HepG2 (cell line): ENCODE measurements at regions not wholly inside any gene's neighbourhood (a gene's known extent, or its start where the extent isn't known, plus 50 kb on each side); places are given as distances from the start of the nearest gene placed in this dataset.

Source experiments
- ATAC-seq: fragments of 200-7000 bp; cut with Tn5 transposase; 3 replicates; pipeline ENCODE4 v1.9.1; 2020; ENCODE audit warnings: mild to moderate bottlenecking, moderate library complexity
- BruUV-seq: library from RNA; stranded (reverse); fragments of 400-500 nt; replicated peaks from 2 replicates; lab custom pipeline; 2021; lab: Mats Ljungman, UMichigan
- CTCF ChIA-PET: fragments of 300-600 bp; formaldehyde crosslinking; extraction: SDS; loops from one replicate; lab custom pipeline; 2021; ENCODE audit warnings: low total read pairs, inconsistent platforms, low intra/inter-chr PET ratio; lab: Yijun Ruan, JAX
- POLR2A ChIA-PET: fragments of 350-600 bp; sonication (Branson Sonifier 250); formaldehyde crosslinking; loops from one replicate; lab custom pipeline; 2020; ENCODE audit warnings: antibody characterized with exemption, inconsistent platforms; lab: Yijun Ruan, JAX
- DNase-seq: peaks from one replicate; pipeline ENCODE4 v3.0.0-alpha.2; 2015; ENCODE audit warnings: low spot score
- FAIRE-seq: peaks from 3 replicates; lab custom pipeline; 2011; peaks lifted over from hg19 to GRCh38; lab: Jason Lieb, UNC
- H2AFZ ChIP-seq: one replicate; pipeline ENCODE4 v1.6.1; 2011; ENCODE audit warnings: low read length, inconsistent platforms
- H3K27ac ChIP-seq: fragments of 300-600 bp; 3 replicates; pipeline ENCODE4 v1.8.0; 2011; ENCODE audit warnings: mixed run types, mild to moderate bottlenecking, mixed read lengths, low read length, inconsistent platforms; ENCODE audit not compliant: insufficient read depth; ENCODE audit errors: extremely low read length
- H3K27me3 ChIP-seq, 2 experiments: fragments of 200-600 bp in 1 of 2; 2 replicates in 1 of 2; 3 replicates in 1 of 2; pipeline versions ENCODE4 v1.6.0 to v1.8.0; 2011; ENCODE audit warnings: low read length in 2 of 2, mild to moderate bottlenecking in 2 of 2, moderate library complexity in 2 of 2, inconsistent platforms in 1 of 2; ENCODE audit not compliant: insufficient read depth in 2 of 2, control insufficient read depth in 1 of 2
- H3K36me3 ChIP-seq, 2 experiments: fragments of 200-600 bp in 1 of 2; replicated peaks in 1 of 2; 2 replicates in 1 of 2; 3 replicates in 1 of 2; pipeline versions ENCODE4 v1.5.1 to v1.8.0; 2011; ENCODE audit warnings: low read length in 2 of 2, inconsistent platforms in 1 of 2; ENCODE audit not compliant: insufficient read depth in 2 of 2, control insufficient read depth in 1 of 2
- H3K4me1 ChIP-seq: 2 replicates; pipeline ENCODE4 v1.5.1; 2012; ENCODE audit warnings: low read length, inconsistent platforms; ENCODE audit not compliant: insufficient read depth
- H3K4me2 ChIP-seq: 2 replicates; pipeline ENCODE4 v1.6.0; 2011; ENCODE audit warnings: low read depth, low read length, inconsistent platforms
- H3K4me3 ChIP-seq, 3 experiments: fragments of 200-600 bp in 1 of 3; sonication (generic), shearing (Covaris generic) in 1 of 3; replicated peaks in 1 of 3; 2 replicates each; pipeline ENCODE4 v1.5.1; 2011 to 2016; ENCODE audit warnings: low read length in 3 of 3, inconsistent platforms in 2 of 3, low read depth in 2 of 3, mild to moderate bottlenecking in 2 of 3, control low read depth in 1 of 3, mixed read lengths in 1 of 3; ENCODE audit not compliant: insufficient read depth in 1 of 3
- H3K79me2 ChIP-seq: one replicate; pipeline ENCODE4 v1.6.1; 2011; ENCODE audit warnings: low read length, inconsistent platforms; ENCODE audit not compliant: insufficient read depth
- H3K9ac ChIP-seq: 2 replicates; pipeline ENCODE4 v1.6.0; 2011; ENCODE audit warnings: mild to moderate bottlenecking, low read depth, low read length, inconsistent platforms; ENCODE audit not compliant: insufficient read depth
- H3K9me3 ChIP-seq: 2 replicates; pipeline ENCODE4 v1.5.1; 2012; ENCODE audit warnings: mild to moderate bottlenecking, low read length
- H4K20me1 ChIP-seq: 2 replicates; pipeline ENCODE4 v1.6.0; 2011; ENCODE audit warnings: inconsistent platforms, mild to moderate bottlenecking, low read length, moderate library complexity; ENCODE audit not compliant: insufficient read depth
- DNMT3B ChIP-seq: conservative IDR thresholded peaks from 2 replicates; pipeline ENCODE4 v1.6.1; 2016; ENCODE audit warnings: missing biosample characterization, control low read depth
- HNRNPK ChIP-seq: fragments of 200-400 bp; formaldehyde crosslinking; IDR thresholded peaks from 2 replicates; pipeline ENCODE4 v1.6.1; 2018; ENCODE audit warnings: low read length, low read depth, moderate library complexity, mild to moderate bottlenecking; ENCODE audit not compliant: poor library complexity, severe bottlenecking
- KLF11 ChIP-seq: IDR thresholded peaks from 2 replicates; pipeline ENCODE4 v1.6.1; 2016; ENCODE audit warnings: missing compliant biosample characterization
- MAFF ChIP-seq: IDR thresholded peaks from 2 replicates; pipeline ENCODE4 v1.6.1; 2011; ENCODE audit warnings: low read depth, low read length, improper control_type of control experiment
- RARG ChIP-seq: sonication (generic); formaldehyde crosslinking; IDR thresholded peaks from 2 replicates; pipeline ENCODE4 v1.4.0; 2020; ENCODE audit warnings: low read depth, mild to moderate bottlenecking, missing genetic modification reagents
- SAFB2 ChIP-seq: sonication (generic); formaldehyde crosslinking; IDR thresholded peaks from 2 replicates; pipeline ENCODE4 v1.5.1; 2020; ENCODE audit warnings: missing genetic modification reagents, low read depth, mild to moderate bottlenecking, borderline replicate concordance
- SIN3A ChIP-seq: IDR thresholded peaks from 2 replicates; pipeline ENCODE4 v1.6.1; 2011; ENCODE audit warnings: low read depth, mild to moderate bottlenecking, control low read depth, low read length, borderline replicate concordance
- THYN1 ChIP-seq: sonication (generic); formaldehyde crosslinking; IDR thresholded peaks from 2 replicates; pipeline ENCODE4 v1.8.1; 2023; ENCODE audit warnings: low read depth, mild to moderate bottlenecking, moderate library complexity, missing genetic modification reagents, borderline replicate concordance
- ZNF367 ChIP-seq: sonication (generic); formaldehyde crosslinking; IDR thresholded peaks from 2 replicates; pipeline ENCODE4 v1.4.0; 2020; ENCODE audit warnings: missing genetic modification reagents, borderline replicate concordance
- ZNF530 ChIP-seq: sonication (generic); formaldehyde crosslinking; IDR thresholded peaks from 2 replicates; pipeline ENCODE4 v1.5.0; 2020; ENCODE audit warnings: low read depth, mild to moderate bottlenecking, missing genetic modification reagents
- ZNF598 ChIP-seq: sonication (generic); formaldehyde crosslinking; IDR thresholded peaks from 2 replicates; pipeline ENCODE4 v1.5.1; 2020; ENCODE audit warnings: mild to moderate bottlenecking, missing genetic modification reagents, borderline replicate concordance
- in situ Hi-C: cut with HindIII; loops from 2 replicates; pipeline ENCODE4 v1.10.0; 2017; ENCODE audit warnings: low pct_unique_long_range_greater_than_20kb; ENCODE audit not compliant: extremely low pct_ligation_motif_present
- intact Hi-C: fragments of 100-400 bp; cut with micrococcal nuclease; formaldehyde crosslinking; loops from one replicate; pipeline ENCODE4 v1.10.0; 2022; ENCODE audit not compliant: unreplicated experiment
- TF ChIP-seq, protein P1 (sequence below): sonication (generic); formaldehyde crosslinking; IDR thresholded peaks from 2 replicates; pipeline ENCODE4 v1.5.0; 2020; ENCODE audit warnings: missing genetic modification reagents
- TF ChIP-seq, protein P2 (sequence below): sonication (generic); formaldehyde crosslinking; IDR thresholded peaks from 2 replicates; pipeline ENCODE4 v1.8.1; 2023; ENCODE audit warnings: missing genetic modification reagents, mild to moderate bottlenecking, borderline replicate concordance
- TF ChIP-seq, protein P3 (sequence below): sonication (generic); formaldehyde crosslinking; conservative IDR thresholded peaks from 2 replicates; pipeline ENCODE4 v1.4.0; 2020; ENCODE audit warnings: missing genetic modification reagents

- Histone ChIP-seq H3K36me3 (no peaks in the 10 kb centered on the region), H3K79me2 (no peaks in the 10 kb centered on the region), H3K27ac (no peak overlapping the region), H3K9ac (no peak overlapping the region), H2AFZ (no peak overlapping the region), H3K4me3 (no peak overlapping the region), H3K9me3 (no peaks in the 10 kb centered on the region), H3K27me3 (no peaks in the 10 kb centered on the region), H4K20me1 (no peaks in the 10 kb centered on the region), H3K4me1 (no peaks in the 10 kb centered on the region), H3K4me2 (no peak overlapping the region)
- ChIA-PET CTCF (no interaction called here), POLR2A (no interaction called here)
- in situ Hi-C loops, result no loop called here
- TF ChIP-seq, protein P1, sequence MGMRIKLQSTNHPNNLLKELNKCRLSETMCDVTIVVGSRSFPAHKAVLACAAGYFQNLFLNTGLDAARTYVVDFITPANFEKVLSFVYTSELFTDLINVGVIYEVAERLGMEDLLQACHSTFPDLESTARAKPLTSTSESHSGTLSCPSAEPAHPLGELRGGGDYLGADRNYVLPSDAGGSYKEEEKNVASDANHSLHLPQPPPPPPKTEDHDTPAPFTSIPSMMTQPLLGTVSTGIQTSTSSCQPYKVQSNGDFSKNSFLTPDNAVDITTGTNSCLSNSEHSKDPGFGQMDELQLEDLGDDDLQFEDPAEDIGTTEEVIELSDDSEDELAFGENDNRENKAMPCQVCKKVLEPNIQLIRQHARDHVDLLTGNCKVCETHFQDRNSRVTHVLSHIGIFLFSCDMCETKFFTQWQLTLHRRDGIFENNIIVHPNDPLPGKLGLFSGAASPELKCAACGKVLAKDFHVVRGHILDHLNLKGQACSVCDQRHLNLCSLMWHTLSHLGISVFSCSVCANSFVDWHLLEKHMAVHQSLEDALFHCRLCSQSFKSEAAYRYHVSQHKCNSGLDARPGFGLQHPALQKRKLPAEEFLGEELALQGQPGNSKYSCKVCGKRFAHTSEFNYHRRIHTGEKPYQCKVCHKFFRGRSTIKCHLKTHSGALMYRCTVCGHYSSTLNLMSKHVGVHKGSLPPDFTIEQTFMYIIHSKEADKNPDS, result no peak
- TF ChIP-seq RARG, result no peak
- TF ChIP-seq MAFF, result no peak
- no peak for TF ChIP-seq SIN3A
- TF ChIP-seq SAFB2 (CRISPR knock-in tag), result no peak
- TF ChIP-seq, protein P2, sequence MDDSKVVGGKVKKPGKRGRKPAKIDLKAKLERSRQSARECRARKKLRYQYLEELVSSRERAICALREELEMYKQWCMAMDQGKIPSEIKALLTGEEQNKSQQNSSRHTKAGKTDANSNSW, result no peak
- no peak for TF ChIP-seq KLF11 (CRISPR knock-in tag)
- TF ChIP-seq, protein P3, sequence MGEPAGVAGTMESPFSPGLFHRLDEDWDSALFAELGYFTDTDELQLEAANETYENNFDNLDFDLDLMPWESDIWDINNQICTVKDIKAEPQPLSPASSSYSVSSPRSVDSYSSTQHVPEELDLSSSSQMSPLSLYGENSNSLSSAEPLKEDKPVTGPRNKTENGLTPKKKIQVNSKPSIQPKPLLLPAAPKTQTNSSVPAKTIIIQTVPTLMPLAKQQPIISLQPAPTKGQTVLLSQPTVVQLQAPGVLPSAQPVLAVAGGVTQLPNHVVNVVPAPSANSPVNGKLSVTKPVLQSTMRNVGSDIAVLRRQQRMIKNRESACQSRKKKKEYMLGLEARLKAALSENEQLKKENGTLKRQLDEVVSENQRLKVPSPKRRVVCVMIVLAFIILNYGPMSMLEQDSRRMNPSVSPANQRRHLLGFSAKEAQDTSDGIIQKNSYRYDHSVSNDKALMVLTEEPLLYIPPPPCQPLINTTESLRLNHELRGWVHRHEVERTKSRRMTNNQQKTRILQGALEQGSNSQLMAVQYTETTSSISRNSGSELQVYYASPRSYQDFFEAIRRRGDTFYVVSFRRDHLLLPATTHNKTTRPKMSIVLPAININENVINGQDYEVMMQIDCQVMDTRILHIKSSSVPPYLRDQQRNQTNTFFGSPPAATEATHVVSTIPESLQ (CRISPR knock-in tag), result no peak
- no peak for TF ChIP-seq ZNF598 (CRISPR knock-in tag)
- TF ChIP-seq ZNF367, result no peak
- no peak for TF ChIP-seq ZNF530
- TF ChIP-seq DNMT3B (CRISPR knock-in tag), result no peak
- no peak for TF ChIP-seq THYN1 (CRISPR knock-in tag)
- no peak for TF ChIP-seq HNRNPK
- FAIRE-seq, result no peak
- no TSS peak for BruUV-seq
- no peak for ATAC-seq
- DNase-seq, result no peak
- intact Hi-C loops, result no loop called here
Observed at GRCh38 chr3:164640591-164640990, 437.7 kb downstream of the SI start.
